IMR-90 (cell line): ENCODE measurements at regions not wholly inside any gene's neighbourhood (a gene's known extent, or its start where the extent isn't known, plus 50 kb on each side); places are given as distances from the start of the nearest gene placed in this dataset.

ENCODE experiments used
- ATAC-seq: fragments of 200-7000 bp; cut with Tn5 transposase; 2 replicates; pipeline ENCODE4 v1.9.1; 2020; ENCODE audit warnings: low read depth, mild to moderate bottlenecking, moderate library complexity
- BruUV-seq: library from RNA; stranded (reverse); fragments of 400-500 nt; replicated peaks from 2 replicates; lab custom pipeline; 2021; lab: Mats Ljungman, UMichigan
- CTCF ChIA-PET: fragments of 300-600 bp; formaldehyde crosslinking; extraction: SDS; loops from one replicate; lab custom pipeline; 2021; ENCODE audit warnings: antibody characterized with exemption; lab: Yijun Ruan, JAX
- POLR2A ChIA-PET: fragments of 300-600 bp; sonication (Branson Sonifier 250); formaldehyde crosslinking; loops from one replicate; lab custom pipeline; 2022; ENCODE audit warnings: antibody characterized with exemption; ENCODE audit not compliant: unreplicated experiment; lab: Charles Lee
- DNase-seq: peaks from one replicate; pipeline ENCODE4 v3.0.0; 2013
- H2AFZ ChIP-seq: replicated peaks from 2 replicates; pipeline ENCODE3; 2013; ENCODE audit warnings: low read length, mild to moderate bottlenecking; ENCODE audit not compliant: poor library complexity
- H2AK5ac ChIP-seq: 2 replicates; pipeline ENCODE4 v1.6.1; 2013; ENCODE audit warnings: low read depth, low read length, inconsistent platforms
- H2AK9ac ChIP-seq: replicated peaks from 2 replicates; pipeline ENCODE3; 2013; ENCODE audit warnings: mild to moderate bottlenecking, low read depth, low read length, moderate library complexity; ENCODE audit not compliant: poor library complexity
- H2BK120ac ChIP-seq: 2 replicates; pipeline ENCODE4 v1.6.1; 2013; ENCODE audit warnings: low read depth, low read length, inconsistent platforms
- H2BK15ac ChIP-seq: 3 replicates; pipeline ENCODE4 v1.6.1; 2013; ENCODE audit warnings: low read depth, low read length, inconsistent platforms
- H2BK20ac ChIP-seq: 2 replicates; pipeline ENCODE4 v1.6.1; 2013; ENCODE audit warnings: low read depth, mild to moderate bottlenecking, inconsistent platforms, low read length, moderate library complexity
- H2BK5ac ChIP-seq: 2 replicates; pipeline ENCODE4 v1.6.1; 2013; ENCODE audit warnings: mild to moderate bottlenecking, low read depth, low read length, inconsistent platforms; ENCODE audit not compliant: poor library complexity, severe bottlenecking
- H3K14ac ChIP-seq: replicated peaks from 2 replicates; pipeline ENCODE4 v1.6.1; 2013; ENCODE audit warnings: low read depth, low read length, inconsistent platforms
- H3K18ac ChIP-seq: 2 replicates; pipeline ENCODE4 v1.6.1; 2013; ENCODE audit warnings: low read depth, low read length, control low read depth
- H3K23ac ChIP-seq: 2 replicates; pipeline ENCODE4 v1.6.1; 2013; ENCODE audit warnings: low read depth, low read length, inconsistent platforms
- H3K27ac ChIP-seq: 2 replicates; pipeline ENCODE4 v1.5.1; 2013; ENCODE audit warnings: mild to moderate bottlenecking, control low read depth, low read length; ENCODE audit not compliant: insufficient read depth
- H3K27me3 ChIP-seq: 2 replicates; pipeline ENCODE4 v1.6.1; 2013; ENCODE audit warnings: low read length; ENCODE audit not compliant: control insufficient read depth, insufficient read depth
- H3K36me3 ChIP-seq: 2 replicates; pipeline ENCODE4 v1.6.1; 2013; ENCODE audit warnings: low read length, mixed read lengths; ENCODE audit not compliant: control insufficient read depth, insufficient read depth
- H3K4ac ChIP-seq: 2 replicates; pipeline ENCODE4 v1.6.1; 2013; ENCODE audit warnings: low read depth, low read length, inconsistent platforms
- H3K4me1 ChIP-seq: 2 replicates; pipeline ENCODE4 v1.6.1; 2013; ENCODE audit warnings: low read length, mixed read lengths; ENCODE audit not compliant: control insufficient read depth, insufficient read depth
- H3K4me2 ChIP-seq: 2 replicates; pipeline ENCODE4 v1.6.1; 2013; ENCODE audit warnings: low read depth, mild to moderate bottlenecking, control low read depth, low read length, moderate library complexity
- H3K4me3 ChIP-seq: 2 replicates; pipeline ENCODE4 v1.5.1; 2013; ENCODE audit warnings: low read depth, mild to moderate bottlenecking, control low read depth, low read length, moderate library complexity; ENCODE audit not compliant: insufficient read depth
- H3K56ac ChIP-seq: 2 replicates; pipeline ENCODE4 v1.6.1; 2013; ENCODE audit warnings: low read length, inconsistent platforms; ENCODE audit not compliant: insufficient read depth; ENCODE audit errors: extremely low read depth
- H3K79me1 ChIP-seq, 2 experiments: 2 replicates each; pipeline ENCODE4 v1.6.1; 2013; ENCODE audit warnings: low read length in 2 of 2, inconsistent platforms in 1 of 2, low read depth in 1 of 2
- H3K9ac ChIP-seq: 2 replicates; pipeline ENCODE4 v1.6.1; 2013; ENCODE audit warnings: low read depth, low read length, control low read depth
- H3K9me1 ChIP-seq: 2 replicates; pipeline ENCODE4 v1.6.1; 2013; ENCODE audit warnings: low read length, inconsistent platforms; ENCODE audit not compliant: insufficient read depth
- H3K9me3 ChIP-seq: 2 replicates; pipeline ENCODE4 v1.6.1; 2013; ENCODE audit warnings: low read length; ENCODE audit not compliant: control insufficient read depth, insufficient read depth
- H4K20me1 ChIP-seq: 2 replicates; pipeline ENCODE4 v1.6.1; 2013; ENCODE audit warnings: low read length, inconsistent platforms; ENCODE audit not compliant: insufficient read depth
- H4K5ac ChIP-seq: 2 replicates; pipeline ENCODE4 v1.6.1; 2013; ENCODE audit warnings: mild to moderate bottlenecking, low read depth, low read length, control low read depth
- H4K8ac ChIP-seq, 2 experiments: 2 replicates each; pipeline ENCODE4 v1.6.1; 2013; ENCODE audit warnings: low read depth in 2 of 2, low read length in 2 of 2, control low read depth in 1 of 2, inconsistent platforms in 1 of 2
- H4K91ac ChIP-seq: 2 replicates; pipeline ENCODE4 v1.6.1; 2013; ENCODE audit warnings: low read depth, low read length, inconsistent platforms; ENCODE audit not compliant: insufficient read depth
- BHLHE40 ChIP-seq: fragments of 150-350 bp; IDR thresholded peaks from 2 replicates; pipeline ENCODE4 v1.6.1; 2016; ENCODE audit warnings: mild to moderate bottlenecking, low read depth, low read length
- CHD1 ChIP-seq: IDR thresholded peaks from 2 replicates; pipeline ENCODE4 v1.6.1; 2012; ENCODE audit warnings: low read depth, low read length, improper control_type of control experiment
- RCOR1 ChIP-seq: IDR thresholded peaks from 2 replicates; pipeline ENCODE4 v1.6.1; 2012; ENCODE audit warnings: mild to moderate bottlenecking, low read length, improper control_type of control experiment; ENCODE audit not compliant: insufficient replicate concordance
- SMC3 ChIP-seq: fragments of 150-350 bp; IDR thresholded peaks from 2 replicates; pipeline ENCODE4 v1.6.1; 2016; ENCODE audit warnings: low read depth, mild to moderate bottlenecking, antibody characterized with exemption, low read length, moderate library complexity
- USF2 ChIP-seq: fragments of 150-350 bp; IDR thresholded peaks from 2 replicates; pipeline ENCODE4 v1.6.1; 2017; ENCODE audit warnings: mild to moderate bottlenecking, antibody characterized with exemption, low read length, low read depth
- WGBS, 2 experiments: methylation state at CpG; one replicate each; pipeline versions ENCODE4 v1.1.5 to v1.1.7; 2013; ENCODE audit warnings: missing lambda C conversion rate in 2 of 2; ENCODE audit not compliant: insufficient read length in 1 of 2; ENCODE audit errors: extremely low coverage in 2 of 2; 5-methylcytosine and 5-hydroxymethylcytosine counted together
- dilution Hi-C: fragments of 300-500 bp; cut with HindIII; formaldehyde crosslinking; loops from one replicate; pipeline ENCODE4 v1.14.3; 2018; ENCODE audit warnings: low sequenced_read_pairs; ENCODE audit not compliant: unreplicated experiment
- in situ Hi-C: fragments of 300-500 bp; cut with MboI; formaldehyde crosslinking; loops from 3 replicates; pipeline ENCODE4 v1.14.3; 2019; ENCODE audit warnings: low sequenced_read_pairs, inconsistent platforms, mixed read lengths
- intact Hi-C: fragments of 100-400 bp; cut with micrococcal nuclease; formaldehyde crosslinking; loops from 2 replicates; pipeline ENCODE4 v1.10.0; 2022

- no peak overlapping the region for H3K14ac ChIP-seq
- H3K4me3 ChIP-seq, result no peak overlapping the region
- H3K4me1 ChIP-seq, result no peaks in the 10 kb centered on the region
- no peaks in the 10 kb centered on the region for H3K79me1 ChIP-seq
- no peak overlapping the region for H2AFZ ChIP-seq
- no peaks in the 10 kb centered on the region for H3K9me1 ChIP-seq
- no peak for DNase-seq
- BruUV-seq, result no TSS peak
- ChIA-PET CTCF (no interaction called here), POLR2A (no interaction called here)
- ATAC-seq, result no peak
- intact Hi-C loops, result no loop called here
- no peak overlapping the region for H3K18ac ChIP-seq
- no peak overlapping the region for H2AK9ac ChIP-seq
- no peak overlapping the region for H4K91ac ChIP-seq
- no peaks in the 10 kb centered on the region for H3K27me3 ChIP-seq
- no peak overlapping the region for H3K9ac ChIP-seq
- in situ Hi-C loops, result no loop called here
- H3K36me3 ChIP-seq, result no peaks in the 10 kb centered on the region
- H3K9me3 ChIP-seq, result no peaks in the 10 kb centered on the region
- dilution Hi-C loops, result no loop called here
- TF ChIP-seq CHD1, result no peak
- no peak for TF ChIP-seq SMC3
- no peak for TF ChIP-seq BHLHE40
- no peak for TF ChIP-seq RCOR1
- no peak for TF ChIP-seq USF2
- H3K56ac ChIP-seq, result no peak overlapping the region
- H3K27ac ChIP-seq, result no peak overlapping the region
- H4K20me1 ChIP-seq, result no peaks in the 10 kb centered on the region
- no peak overlapping the region for H4K5ac ChIP-seq
- H2AK5ac ChIP-seq, result no peak overlapping the region
- no peak overlapping the region for H3K4ac ChIP-seq
- no peak overlapping the region for H3K4me2 ChIP-seq
- H2BK120ac ChIP-seq, result no peak overlapping the region
- H2BK20ac ChIP-seq, result no peak overlapping the region
- no peak overlapping the region for H2BK5ac ChIP-seq
- WGBS, 2 experiments, result no CpG with 5 or more reads among the region's 6 CpGs
- no peak overlapping the region for H4K8ac ChIP-seq
- no peak overlapping the region for H3K23ac ChIP-seq
- H2BK15ac ChIP-seq, result no peak overlapping the region
These were observed 311.5 kb downstream of the MFSD1 start for GRCh38 chr3:159113221-159113875.
